ENCODE measurements at regions not wholly inside any gene's neighbourhood (a gene's known extent, or its start where the extent isn't known, plus 50 kb on each side); places are given as distances from the start of the nearest gene placed in this dataset.

DNA sequence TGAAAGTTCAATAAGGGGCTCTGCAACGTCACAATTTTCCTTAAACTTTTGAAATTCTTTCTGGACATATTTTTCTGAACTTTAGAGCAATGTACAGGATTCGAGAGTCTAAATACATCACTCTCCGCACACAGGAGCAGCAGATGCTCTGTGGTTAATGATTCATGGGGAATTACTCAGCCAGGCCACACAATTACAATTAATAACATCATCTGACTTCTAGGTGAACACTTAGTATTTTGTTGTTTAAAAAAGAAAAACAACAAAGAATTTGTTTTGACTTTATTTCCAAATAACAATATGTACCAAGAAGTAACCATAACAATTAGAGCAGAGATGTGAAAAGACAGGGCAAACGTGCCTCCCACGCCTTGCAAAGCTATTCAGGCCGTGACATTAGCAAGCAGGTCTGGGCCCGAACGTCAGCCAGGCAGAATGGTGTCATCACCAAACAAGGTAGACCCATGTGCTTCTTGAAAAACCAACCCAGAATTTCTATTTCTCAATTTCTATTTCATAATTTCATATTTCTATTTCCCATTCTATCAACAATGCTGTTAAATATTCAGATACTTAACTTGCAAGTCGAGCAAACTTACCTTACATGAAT lies 236.3 kb downstream of the COL4A1 start:
- H3K4me1 Mint-ChIP-seq, result peaks cover 26 to 32% of the 10 kb centered on the region in 2 experiments
- H3K27ac ChIP-seq (ENCODE audit: insufficient read length, low read depth, low read length), result no peak overlapping the region
- DNase-seq, result no peak
- no peak overlapping the region for H4K8ac ChIP-seq (replicated peaks; ENCODE audit: insufficient read length, low read depth, low read length)
- H2BK120ac ChIP-seq (ENCODE audit: low read depth, low read length, poor library complexity, severe bottlenecking), result no peak overlapping the region
- H3K9me3 ChIP-seq (ENCODE audit: control insufficient read depth, low read depth, low read length), result no peaks in the 10 kb centered on the region
- H3K79me2 ChIP-seq (ENCODE audit: insufficient read depth, low read length), result no peaks in the 10 kb centered on the region
- H4K20me1 ChIP-seq (ENCODE audit: control insufficient read depth, insufficient read depth, insufficient read length), result no peaks in the 10 kb centered on the region
- H3K56ac ChIP-seq (ENCODE audit: insufficient read length, low read depth, low read length), result no peak overlapping the region
- TF ChIP-seq, protein P1, sequence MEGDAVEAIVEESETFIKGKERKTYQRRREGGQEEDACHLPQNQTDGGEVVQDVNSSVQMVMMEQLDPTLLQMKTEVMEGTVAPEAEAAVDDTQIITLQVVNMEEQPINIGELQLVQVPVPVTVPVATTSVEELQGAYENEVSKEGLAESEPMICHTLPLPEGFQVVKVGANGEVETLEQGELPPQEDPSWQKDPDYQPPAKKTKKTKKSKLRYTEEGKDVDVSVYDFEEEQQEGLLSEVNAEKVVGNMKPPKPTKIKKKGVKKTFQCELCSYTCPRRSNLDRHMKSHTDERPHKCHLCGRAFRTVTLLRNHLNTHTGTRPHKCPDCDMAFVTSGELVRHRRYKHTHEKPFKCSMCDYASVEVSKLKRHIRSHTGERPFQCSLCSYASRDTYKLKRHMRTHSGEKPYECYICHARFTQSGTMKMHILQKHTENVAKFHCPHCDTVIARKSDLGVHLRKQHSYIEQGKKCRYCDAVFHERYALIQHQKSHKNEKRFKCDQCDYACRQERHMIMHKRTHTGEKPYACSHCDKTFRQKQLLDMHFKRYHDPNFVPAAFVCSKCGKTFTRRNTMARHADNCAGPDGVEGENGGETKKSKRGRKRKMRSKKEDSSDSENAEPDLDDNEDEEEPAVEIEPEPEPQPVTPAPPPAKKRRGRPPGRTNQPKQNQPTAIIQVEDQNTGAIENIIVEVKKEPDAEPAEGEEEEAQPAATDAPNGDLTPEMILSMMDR (conservative IDR thresholded peaks at IDR 0.05), result no peak
- no peak overlapping the region for H4K5ac ChIP-seq (ENCODE audit: insufficient read length, low read depth, low read length)
- WGBS (ENCODE audit: extremely low coverage, insufficient read length, low lambda C conversion rate), result 100% methylated on average over 1 of the region's 9 CpGs
- no peaks in the 10 kb centered on the region for H3K79me1 ChIP-seq (ENCODE audit: insufficient read depth, low read depth, low read length, poor library complexity, severe bottlenecking)
- H3K4me2 ChIP-seq (ENCODE audit: insufficient read depth, insufficient read length, low read length), result no peak overlapping the region
- H3K23me2 ChIP-seq (ENCODE audit: insufficient read length, low read depth, low read length, poor library complexity, severe bottlenecking), result no peaks in the 10 kb centered on the region
- no peaks in the 10 kb centered on the region for H3K4me1 ChIP-seq (ENCODE audit: insufficient read depth, low read length)
- H2AFZ ChIP-seq (ENCODE audit: low read length), result no peak overlapping the region
- H3K9ac ChIP-seq (ENCODE audit: extremely low read depth, insufficient read length, low read length), result no peak overlapping the region
- no peak overlapping the region for H3K23ac ChIP-seq (ENCODE audit: insufficient read length, low read depth, low read length)
- H3K27me3 ChIP-seq (ENCODE audit: insufficient read depth, low read length), result no peaks in the 10 kb centered on the region
- H2AK5ac ChIP-seq (ENCODE audit: insufficient read length, low read length), result no peak overlapping the region
- H3K27me3 Mint-ChIP-seq (ENCODE audit: low read depth), result no peaks in the 10 kb centered on the region
- no peak overlapping the region for H3K27ac Mint-ChIP-seq
- no peak overlapping the region for H3T11ph ChIP-seq (ENCODE audit: low read length)
- no peak overlapping the region for H3K18ac ChIP-seq (ENCODE audit: insufficient read length, low read depth, low read length)
- no peak overlapping the region for H4K91ac ChIP-seq (ENCODE audit: insufficient read length, low read depth, low read length)
- H3K4ac ChIP-seq (ENCODE audit: low read depth, low read length), result no peak overlapping the region
- no peak overlapping the region for H2BK5ac ChIP-seq (ENCODE audit: insufficient read length, low read length)
- H3K9me3 Mint-ChIP-seq, result no peaks in the 10 kb centered on the region; a peak in 2 of 5 replicates
- H2BK12ac ChIP-seq (ENCODE audit: insufficient read length, low read depth, low read length), result no peak overlapping the region
- no peak overlapping the region for H3K14ac ChIP-seq (ENCODE audit: insufficient read depth, low read length)
- no peak overlapping the region for H2BK20ac ChIP-seq (ENCODE audit: low read depth, low read length, poor library complexity, severe bottlenecking)
- H3K4me3 Mint-ChIP-seq, result no peak overlapping the region; a peak in 1 of 5 replicates
- H2BK15ac ChIP-seq (ENCODE audit: low read depth, low read length), result no peak overlapping the region
- H3K36me3 Mint-ChIP-seq (ENCODE audit: insufficient read depth in 1 of 3, low read depth in 3 of 3), result no peaks in the 10 kb centered on the region
